Liver (tissue), 8 donors: ENCODE measurements at regions not wholly inside any gene's neighbourhood (a gene's known extent, or its start where the extent isn't known, plus 50 kb on each side); places are given as distances from the start of the nearest gene placed in this dataset.

Experiments used
- DNase-seq: peaks from one replicate; pipeline ENCODE4 v3.0.0-alpha.2; 2017; ENCODE audit warnings: low spot score
- H3K27ac ChIP-seq, 2 donors: one replicate each; pipeline ENCODE4 v1.7.0; 2013; ENCODE audit warnings: inconsistent platforms in 2 of 2, low read length in 2 of 2, control low read depth in 1 of 2, low read depth in 1 of 2, mild to moderate bottlenecking in 1 of 2
- H3K27me3 ChIP-seq, 4 donors: one replicate each; pipeline versions ENCODE4 v1.6.1 to v1.7.0; 2013; ENCODE audit warnings: low read length in 3 of 4, inconsistent platforms in 1 of 4, mild to moderate bottlenecking in 1 of 4, moderate library complexity in 1 of 4; ENCODE audit not compliant: control insufficient read depth in 4 of 4, insufficient read depth in 4 of 4
- H3K36me3 ChIP-seq, 4 donors: one replicate each; pipeline versions ENCODE4 v1.6.1 to v1.7.0; 2013; ENCODE audit warnings: low read length in 3 of 4, mild to moderate bottlenecking in 3 of 4, low read depth in 1 of 4, moderate library complexity in 1 of 4; ENCODE audit not compliant: control insufficient read depth in 4 of 4, insufficient read depth in 3 of 4
- H3K4me1 ChIP-seq, 4 donors: one replicate each; pipeline versions ENCODE4 v1.6.1 to v1.7.0; 2013; ENCODE audit warnings: low read length in 3 of 4, mild to moderate bottlenecking in 3 of 4, moderate library complexity in 1 of 4; ENCODE audit not compliant: control insufficient read depth in 4 of 4, insufficient read depth in 4 of 4
- H3K4me3 ChIP-seq, 3 donors: one replicate each; pipeline versions ENCODE4 v1.6.1 to v1.7.0; 2013; ENCODE audit warnings: low read length in 3 of 3, control low read depth in 1 of 3, low read depth in 1 of 3, mild to moderate bottlenecking in 1 of 3
- H3K9ac ChIP-seq, 2 donors: one replicate each; pipeline ENCODE4 v1.7.0; 2013; ENCODE audit warnings: low read length in 2 of 2, mild to moderate bottlenecking in 2 of 2, moderate library complexity in 2 of 2, control low read depth in 1 of 2, low read depth in 1 of 2
- H3K9me3 ChIP-seq, 4 donors: one replicate each; pipeline versions ENCODE4 v1.6.1 to v1.7.0; 2013; ENCODE audit warnings: low read length in 3 of 4; ENCODE audit not compliant: control insufficient read depth in 4 of 4
- EGR1 ChIP-seq, 2 donors: IDR thresholded peaks; 2 replicates each; pipeline ENCODE4 v1.6.1; 2016 to 2018; ENCODE audit warnings: antibody characterized with exemption in 2 of 2, low read depth in 2 of 2
- FOXA1 ChIP-seq: IDR thresholded peaks from 2 replicates; pipeline ENCODE4 v1.6.1; 2016; ENCODE audit warnings: antibody characterized with exemption
- FOXA2 ChIP-seq: IDR thresholded peaks from 2 replicates; pipeline ENCODE4 v1.6.1; 2016; ENCODE audit warnings: antibody characterized with exemption
- GABPA ChIP-seq, 2 donors: IDR thresholded peaks in 1 of 2; conservative IDR thresholded peaks in 1 of 2; 2 replicates each; pipeline ENCODE4 v1.6.1; 2016; ENCODE audit warnings: antibody characterized with exemption in 2 of 2, mild to moderate bottlenecking in 1 of 2, moderate library complexity in 1 of 2
- HNF4A ChIP-seq, 2 donors: conservative IDR thresholded peaks; 2 replicates each; pipeline ENCODE4 v1.6.1; 2016; ENCODE audit warnings: antibody characterized with exemption in 2 of 2, mild to moderate bottlenecking in 2 of 2
- HNF4G ChIP-seq: IDR thresholded peaks from 2 replicates; pipeline ENCODE4 v1.6.1; 2016; ENCODE audit warnings: antibody characterized with exemption
- JUND ChIP-seq, 2 donors: IDR thresholded peaks; 2 replicates each; pipeline ENCODE4 v1.6.1; 2016; ENCODE audit warnings: antibody characterized with exemption in 2 of 2
- NR2F2 ChIP-seq: IDR thresholded peaks from 2 replicates; pipeline ENCODE4 v1.6.1; 2016; ENCODE audit warnings: antibody characterized with exemption
- RAD21 ChIP-seq, 2 donors: IDR thresholded peaks; 2 replicates each; pipeline ENCODE4 v1.6.1; 2016; ENCODE audit warnings: antibody characterized with exemption in 2 of 2, mild to moderate bottlenecking in 2 of 2
- RXRA ChIP-seq, 2 donors: IDR thresholded peaks; 2 replicates each; pipeline ENCODE4 v1.6.1; 2017 to 2018; ENCODE audit warnings: antibody characterized with exemption in 2 of 2, mild to moderate bottlenecking in 1 of 2
- SP1 ChIP-seq: IDR thresholded peaks from 2 replicates; pipeline ENCODE4 v1.6.1; 2018; ENCODE audit warnings: antibody characterized with exemption, mild to moderate bottlenecking
- TAF1 ChIP-seq: conservative IDR thresholded peaks from 2 replicates; pipeline ENCODE4 v1.6.1; 2016; ENCODE audit warnings: antibody characterized with exemption, mild to moderate bottlenecking
- YY1 ChIP-seq: IDR thresholded peaks from 2 replicates; pipeline ENCODE4 v1.6.1; 2016; ENCODE audit warnings: antibody characterized with exemption, mild to moderate bottlenecking
- WGBS: extraction: QIAGEN DNeasy Blood & Tissue Kit; methylation state at CpG from one replicate; pipeline ENCODE4 v1.1.7; 2013; 5-methylcytosine and 5-hydroxymethylcytosine counted together
- TF ChIP-seq, protein P1 (sequence below): fragments of 150-350 bp; IDR thresholded peaks from 2 replicates; pipeline ENCODE4 v1.5.1; 2017; ENCODE audit warnings: improper control_type of control experiment, low read depth, low read length; ENCODE audit not compliant: missing input control
- TF ChIP-seq, protein P2 (sequence below): IDR thresholded peaks from 2 replicates; pipeline ENCODE4 v1.6.1; 2016; ENCODE audit warnings: antibody characterized with exemption
- TF ChIP-seq, protein P3 (sequence below): IDR thresholded peaks from 2 replicates; pipeline ENCODE4 v1.6.1; 2016; ENCODE audit warnings: antibody characterized with exemption
- TF ChIP-seq, protein P4 (sequence below): IDR thresholded peaks from 2 replicates; pipeline ENCODE4 v1.6.1; 2016; ENCODE audit warnings: antibody characterized with exemption
- donor health status: healthy.
- donor health status: healthy.
- donor health status: healthy.
- donor health status: healthy.
- donor health status: healthy.

DNA sequence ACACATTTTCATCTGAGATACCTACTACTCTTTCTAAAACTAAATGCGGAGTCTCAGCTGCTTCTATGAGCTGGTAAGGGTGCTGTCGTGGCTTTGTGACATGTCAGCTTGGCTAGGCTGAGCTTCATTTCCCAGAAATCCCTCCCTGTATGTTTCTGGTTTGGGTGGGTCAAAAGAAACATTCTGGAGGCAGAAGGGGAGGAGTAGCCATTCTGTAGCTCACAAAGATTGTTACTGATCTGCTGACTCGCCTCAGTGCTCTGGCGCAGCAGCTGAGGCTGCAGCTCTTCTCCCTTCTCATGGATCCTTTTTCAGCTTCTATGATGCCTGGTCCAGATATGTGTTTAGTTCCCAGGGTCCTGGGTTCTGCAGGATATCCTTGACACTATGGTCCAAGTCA is 114.7 kb downstream of the RAP2A start:
- no peak overlapping the region for H3K27ac ChIP-seq
- 83% methylated on average over 4 of the region's 4 CpGs for WGBS
- TF ChIP-seq FOXA1, result no peak
- TF ChIP-seq HNF4A (conservative IDR thresholded peaks at IDR 0.05), result no peak
- no peak for TF ChIP-seq RAD21 (IDR thresholded peaks at IDR 0.05)
- TF ChIP-seq JUND (IDR thresholded peaks at IDR 0.05), result no peak
- no peak for TF ChIP-seq GABPA (IDR thresholded peaks at IDR 0.05 in 1 of 2, conservative IDR thresholded peaks at IDR 0.05 in 1 of 2)
- no peak for TF ChIP-seq TAF1
- DNase-seq, result no peak
- no peaks in the 10 kb centered on the region for H3K27me3 ChIP-seq
- no peak overlapping the region for H3K9ac ChIP-seq
- no peaks in the 10 kb centered on the region for H3K4me1 ChIP-seq
- H3K4me3 ChIP-seq, result no peak overlapping the region
- H3K9me3 ChIP-seq, result no peaks in the 10 kb centered on the region
- no peaks in the 10 kb centered on the region for H3K36me3 ChIP-seq

DNA sequence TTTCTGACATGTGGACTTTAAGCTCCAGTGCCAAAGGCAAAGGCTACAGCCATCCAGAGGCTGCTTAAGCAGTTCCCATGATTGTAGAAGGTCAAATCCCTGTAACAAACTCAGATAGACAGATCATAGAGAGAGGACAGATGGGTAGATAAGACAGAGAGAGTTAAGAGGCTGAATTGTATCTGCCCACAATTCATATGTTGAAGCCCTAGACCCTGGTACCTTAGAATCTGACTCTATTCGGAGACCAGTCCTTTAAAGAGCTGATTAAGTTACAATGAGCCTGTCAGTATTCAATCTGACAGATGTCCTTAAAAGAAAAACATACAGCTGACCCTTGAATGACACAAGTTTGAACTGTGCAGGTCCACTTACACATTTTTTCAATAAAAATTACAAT is 115.2 kb downstream of the RAP2A start:
- TF ChIP-seq FOXA2 (no peak), TAF1 (no peak), JUND (IDR thresholded peaks at IDR 0.05) (no peak), NR2F2 (no peak), GABPA (IDR thresholded peaks at IDR 0.05 in 1 of 2, conservative IDR thresholded peaks at IDR 0.05 in 1 of 2) (no peak), YY1 (no peak), HNF4A (conservative IDR thresholded peaks at IDR 0.05) (no peak), EGR1 (IDR thresholded peaks at IDR 0.05; ENCODE audit: low read depth in 2 of 2) (no peak), RXRA (IDR thresholded peaks at IDR 0.05) (no peak), SP1 (no peak)
- TF ChIP-seq, protein P1, sequence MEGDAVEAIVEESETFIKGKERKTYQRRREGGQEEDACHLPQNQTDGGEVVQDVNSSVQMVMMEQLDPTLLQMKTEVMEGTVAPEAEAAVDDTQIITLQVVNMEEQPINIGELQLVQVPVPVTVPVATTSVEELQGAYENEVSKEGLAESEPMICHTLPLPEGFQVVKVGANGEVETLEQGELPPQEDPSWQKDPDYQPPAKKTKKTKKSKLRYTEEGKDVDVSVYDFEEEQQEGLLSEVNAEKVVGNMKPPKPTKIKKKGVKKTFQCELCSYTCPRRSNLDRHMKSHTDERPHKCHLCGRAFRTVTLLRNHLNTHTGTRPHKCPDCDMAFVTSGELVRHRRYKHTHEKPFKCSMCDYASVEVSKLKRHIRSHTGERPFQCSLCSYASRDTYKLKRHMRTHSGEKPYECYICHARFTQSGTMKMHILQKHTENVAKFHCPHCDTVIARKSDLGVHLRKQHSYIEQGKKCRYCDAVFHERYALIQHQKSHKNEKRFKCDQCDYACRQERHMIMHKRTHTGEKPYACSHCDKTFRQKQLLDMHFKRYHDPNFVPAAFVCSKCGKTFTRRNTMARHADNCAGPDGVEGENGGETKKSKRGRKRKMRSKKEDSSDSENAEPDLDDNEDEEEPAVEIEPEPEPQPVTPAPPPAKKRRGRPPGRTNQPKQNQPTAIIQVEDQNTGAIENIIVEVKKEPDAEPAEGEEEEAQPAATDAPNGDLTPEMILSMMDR, result no peak
- TF ChIP-seq, protein P2, sequence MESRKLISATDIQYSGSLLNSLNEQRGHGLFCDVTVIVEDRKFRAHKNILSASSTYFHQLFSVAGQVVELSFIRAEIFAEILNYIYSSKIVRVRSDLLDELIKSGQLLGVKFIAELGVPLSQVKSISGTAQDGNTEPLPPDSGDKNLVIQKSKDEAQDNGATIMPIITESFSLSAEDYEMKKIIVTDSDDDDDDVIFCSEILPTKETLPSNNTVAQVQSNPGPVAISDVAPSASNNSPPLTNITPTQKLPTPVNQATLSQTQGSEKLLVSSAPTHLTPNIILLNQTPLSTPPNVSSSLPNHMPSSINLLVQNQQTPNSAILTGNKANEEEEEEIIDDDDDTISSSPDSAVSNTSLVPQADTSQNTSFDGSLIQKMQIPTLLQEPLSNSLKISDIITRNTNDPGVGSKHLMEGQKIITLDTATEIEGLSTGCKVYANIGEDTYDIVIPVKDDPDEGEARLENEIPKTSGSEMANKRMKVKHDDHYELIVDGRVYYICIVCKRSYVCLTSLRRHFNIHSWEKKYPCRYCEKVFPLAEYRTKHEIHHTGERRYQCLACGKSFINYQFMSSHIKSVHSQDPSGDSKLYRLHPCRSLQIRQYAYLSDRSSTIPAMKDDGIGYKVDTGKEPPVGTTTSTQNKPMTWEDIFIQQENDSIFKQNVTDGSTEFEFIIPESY, result no peak
- TF ChIP-seq, protein P3, sequence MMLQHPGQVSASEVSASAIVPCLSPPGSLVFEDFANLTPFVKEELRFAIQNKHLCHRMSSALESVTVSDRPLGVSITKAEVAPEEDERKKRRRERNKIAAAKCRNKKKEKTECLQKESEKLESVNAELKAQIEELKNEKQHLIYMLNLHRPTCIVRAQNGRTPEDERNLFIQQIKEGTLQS, result no peak
- Histone ChIP-seq H3K4me1 (no peaks in the 10 kb centered on the region), H3K27me3 (no peaks in the 10 kb centered on the region), H3K9me3 (no peaks in the 10 kb centered on the region), H3K36me3 (no peaks in the 10 kb centered on the region), H3K4me3 (no peak overlapping the region), H3K27ac (no peak overlapping the region), H3K9ac (no peak overlapping the region)
- 76% methylated on average over 1 of the region's 1 CpG for WGBS
- DNase-seq, result no peak

DNA sequence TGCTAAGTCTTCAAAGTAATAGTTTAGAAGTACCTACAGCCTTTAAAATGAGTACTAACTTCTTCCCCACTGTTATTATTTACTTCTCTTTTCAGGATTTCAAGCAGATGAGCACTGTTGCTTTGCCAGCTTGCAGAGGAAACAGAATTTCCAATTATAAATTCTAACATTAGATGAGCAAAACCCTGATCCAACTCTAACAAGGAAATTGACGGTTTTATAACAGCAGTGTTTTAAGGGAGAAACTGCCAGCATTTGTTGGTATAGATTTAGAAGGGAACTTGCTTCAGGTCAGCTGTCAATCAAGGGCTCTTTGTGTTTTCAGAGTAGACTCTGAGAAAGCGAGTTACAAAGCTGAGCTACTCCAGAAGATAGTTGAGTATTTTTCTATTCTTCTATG is 120.5 kb downstream of the RAP2A start:
- no peaks in the 10 kb centered on the region for H3K4me1 ChIP-seq
- DNase-seq, result no peak
- no peak overlapping the region for H3K27ac ChIP-seq
- H3K4me3 ChIP-seq, result no peak overlapping the region
- WGBS, result 91% methylated on average over 2 of the region's 2 CpGs
- no peaks in the 10 kb centered on the region for H3K27me3 ChIP-seq
- H3K9ac ChIP-seq, result no peak overlapping the region
- no peaks in the 10 kb centered on the region for H3K9me3 ChIP-seq
- no peak for TF ChIP-seq RXRA (IDR thresholded peaks at IDR 0.05)
- TF ChIP-seq, protein P2, result no peak
- no peak for TF ChIP-seq SP1
- no peak for TF ChIP-seq YY1
- TF ChIP-seq NR2F2, result no peak
- TF ChIP-seq FOXA2, result no peak
- TF ChIP-seq, protein P3, result no peak
- no peak for TF ChIP-seq HNF4A (conservative IDR thresholded peaks at IDR 0.05)
- no peak for TF ChIP-seq RAD21 (IDR thresholded peaks at IDR 0.05)
- TF ChIP-seq EGR1 (IDR thresholded peaks at IDR 0.05; ENCODE audit: low read depth in 2 of 2), result no peak
- no peak for TF ChIP-seq HNF4G
- no peak for TF ChIP-seq TAF1
- TF ChIP-seq, protein P4, sequence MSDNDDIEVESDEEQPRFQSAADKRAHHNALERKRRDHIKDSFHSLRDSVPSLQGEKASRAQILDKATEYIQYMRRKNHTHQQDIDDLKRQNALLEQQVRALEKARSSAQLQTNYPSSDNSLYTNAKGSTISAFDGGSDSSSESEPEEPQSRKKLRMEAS, result no peak
- no peaks in the 10 kb centered on the region for H3K36me3 ChIP-seq
